C4-2B (cell line): ENCODE measurements at regions not wholly inside any gene's neighbourhood (a gene's known extent, or its start where the extent isn't known, plus 50 kb on each side); places are given as distances from the start of the nearest gene placed in this dataset.

Source experiments
- ZFX ChIP-seq: fragments of 450-650 bp; IDR thresholded peaks from 2 replicates; pipeline ENCODE4 v1.6.1; 2017
- TF ChIP-seq, protein P1 (sequence below): fragments of 450-650 bp; conservative IDR thresholded peaks from 2 replicates; pipeline ENCODE4 v1.5.1; 2017; ENCODE audit warnings: mild to moderate bottlenecking

DNA sequence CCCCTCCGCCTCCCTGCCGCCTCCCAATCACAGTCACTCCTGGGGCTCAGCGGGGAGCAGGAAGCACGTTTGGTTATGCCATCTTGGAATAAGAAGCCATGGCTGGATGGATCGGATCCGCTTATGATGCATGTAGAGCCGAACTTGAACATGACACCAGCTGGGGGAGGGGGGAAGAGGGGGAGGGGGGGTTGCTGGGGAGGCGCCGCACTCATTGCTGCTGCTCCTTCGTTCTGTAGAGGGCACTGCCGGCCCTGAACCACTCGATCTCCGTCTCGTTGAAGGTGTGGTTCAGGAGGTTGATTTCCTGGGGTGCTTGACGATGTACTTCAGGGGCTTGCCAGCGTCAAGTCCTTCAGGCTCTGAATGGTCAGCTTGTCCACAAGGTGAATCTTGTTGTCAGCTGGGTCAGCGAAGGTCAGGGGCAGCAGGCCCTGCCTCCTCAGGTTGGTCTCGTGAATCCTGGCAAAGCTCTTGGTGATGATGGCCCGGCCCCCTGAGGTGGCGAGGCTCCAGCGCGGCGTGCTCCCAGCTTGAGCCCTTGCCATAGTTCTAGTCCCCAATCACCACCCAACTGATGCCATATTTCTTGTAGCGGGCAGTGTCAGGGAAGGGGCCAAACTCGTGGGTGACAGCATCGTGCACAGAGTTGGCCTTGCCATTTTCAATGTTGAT is 476.9 kb upstream of the ISX start:
- TF ChIP-seq, protein P1, sequence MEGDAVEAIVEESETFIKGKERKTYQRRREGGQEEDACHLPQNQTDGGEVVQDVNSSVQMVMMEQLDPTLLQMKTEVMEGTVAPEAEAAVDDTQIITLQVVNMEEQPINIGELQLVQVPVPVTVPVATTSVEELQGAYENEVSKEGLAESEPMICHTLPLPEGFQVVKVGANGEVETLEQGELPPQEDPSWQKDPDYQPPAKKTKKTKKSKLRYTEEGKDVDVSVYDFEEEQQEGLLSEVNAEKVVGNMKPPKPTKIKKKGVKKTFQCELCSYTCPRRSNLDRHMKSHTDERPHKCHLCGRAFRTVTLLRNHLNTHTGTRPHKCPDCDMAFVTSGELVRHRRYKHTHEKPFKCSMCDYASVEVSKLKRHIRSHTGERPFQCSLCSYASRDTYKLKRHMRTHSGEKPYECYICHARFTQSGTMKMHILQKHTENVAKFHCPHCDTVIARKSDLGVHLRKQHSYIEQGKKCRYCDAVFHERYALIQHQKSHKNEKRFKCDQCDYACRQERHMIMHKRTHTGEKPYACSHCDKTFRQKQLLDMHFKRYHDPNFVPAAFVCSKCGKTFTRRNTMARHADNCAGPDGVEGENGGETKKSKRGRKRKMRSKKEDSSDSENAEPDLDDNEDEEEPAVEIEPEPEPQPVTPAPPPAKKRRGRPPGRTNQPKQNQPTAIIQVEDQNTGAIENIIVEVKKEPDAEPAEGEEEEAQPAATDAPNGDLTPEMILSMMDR, result 0 out of 2 replicates have a peak, but pooled peaks have one; percentile 4
- no peak for TF ChIP-seq ZFX
